ENCODE measurements at regions not wholly inside any gene's neighbourhood (a gene's known extent, or its start where the extent isn't known, plus 50 kb on each side); places are given as distances from the start of the nearest gene placed in this dataset.
"Not testable (repeated sequence)": the region's sequence is repeated elsewhere in the genome, so short reads cannot be mapped to it uniquely, and the experiment has no call there.

DNA sequence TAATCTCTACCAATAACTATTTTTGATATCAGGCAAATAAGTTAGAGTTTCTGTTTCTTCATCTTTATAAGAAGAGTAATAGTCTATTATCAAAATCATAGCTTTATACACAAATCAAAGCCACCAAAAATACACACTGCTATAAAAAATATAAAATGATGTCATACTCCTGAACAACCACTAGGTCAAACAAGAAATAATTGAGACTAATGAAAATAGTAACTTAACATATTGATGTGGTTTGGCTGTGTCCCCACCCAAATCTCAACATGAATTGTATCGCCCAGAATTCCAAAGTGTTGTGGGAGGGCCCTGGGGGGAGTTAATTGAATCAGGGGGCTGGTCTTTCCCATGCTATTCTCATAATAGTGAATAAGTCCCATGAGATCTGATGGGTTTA is 2277.5 kb downstream of the ARAP2 start:
- no peak for DNase-seq
- CTCF ChIA-PET, result no interaction called here
- Mint-ChIP-seq H3K4me3 (no peak overlapping the region), H3K27ac (no peak overlapping the region), H3K36me3 (ENCODE audit: low read depth) (peaks cover 1% of the 10 kb centered on the region), H3K4me1 (ENCODE audit: low read depth) (no peaks in the 10 kb centered on the region), H3K9me3 (peaks cover 5% of the 10 kb centered on the region), H3K27me3 (ENCODE audit: low read depth) (no peaks in the 10 kb centered on the region)
- intact Hi-C loops (cut with micrococcal nuclease), result no loop called here

DNA sequence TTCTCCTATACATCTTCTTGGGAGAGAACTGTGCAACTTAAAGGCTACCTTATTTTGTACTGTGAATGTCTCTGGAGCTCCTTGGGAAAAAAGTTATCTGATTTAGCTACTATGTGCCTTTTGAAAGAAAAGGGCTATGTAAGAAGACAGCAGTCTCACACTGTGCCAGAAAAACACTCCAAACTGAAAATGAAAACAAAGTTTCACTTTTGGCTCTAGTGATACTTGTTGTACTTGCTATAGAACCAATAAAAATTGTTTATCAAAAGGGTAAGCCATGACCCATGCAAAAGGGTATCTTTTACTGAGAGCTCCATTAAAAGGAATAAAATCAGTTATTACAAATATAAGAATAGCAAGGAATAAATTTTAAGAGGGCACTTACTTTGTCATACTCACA is 2270.0 kb downstream of the ARAP2 start:
- intact Hi-C loops (cut with micrococcal nuclease), result no loop called here
- no peak overlapping the region for H3K4me3 Mint-ChIP-seq
- no peaks in the 10 kb centered on the region for H3K27me3 Mint-ChIP-seq (ENCODE audit: low read depth)
- no peaks in the 10 kb centered on the region for H3K4me1 Mint-ChIP-seq (ENCODE audit: low read depth)
- no peak for DNase-seq
- H3K36me3 Mint-ChIP-seq (ENCODE audit: low read depth), result no peaks in the 10 kb centered on the region
- CTCF ChIA-PET, result no interaction called here
- no peak overlapping the region for H3K27ac Mint-ChIP-seq
- peaks cover 12% of the 10 kb centered on the region for H3K9me3 Mint-ChIP-seq

DNA sequence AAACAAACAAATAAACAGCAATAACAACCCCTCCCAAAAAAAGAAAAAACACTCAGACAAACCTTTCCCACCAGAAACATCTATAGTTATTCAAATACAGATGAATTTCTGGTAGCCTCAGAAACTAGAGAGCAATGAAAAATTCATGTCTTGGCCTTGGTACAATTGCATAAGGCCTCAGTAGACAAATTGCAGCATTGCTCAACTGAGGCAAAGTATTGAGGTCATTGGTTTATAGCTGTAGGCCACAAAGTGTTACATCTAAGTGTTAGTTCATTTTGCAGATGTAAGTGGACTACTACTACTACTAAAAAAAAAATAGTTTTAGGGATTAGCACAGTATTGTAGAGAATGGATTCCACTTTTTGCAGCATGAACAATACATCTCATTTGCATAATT is 2268.3 kb downstream of the ARAP2 start:
- CTCF ChIA-PET, result no interaction called here
- no peaks in the 10 kb centered on the region for H3K36me3 Mint-ChIP-seq (ENCODE audit: low read depth)
- H3K27me3 Mint-ChIP-seq (ENCODE audit: low read depth), result no peaks in the 10 kb centered on the region
- H3K9me3 Mint-ChIP-seq, result peaks cover 13% of the 10 kb centered on the region
- intact Hi-C loops (cut with micrococcal nuclease), result no loop called here
- no peak overlapping the region for H3K4me3 Mint-ChIP-seq
- no peaks in the 10 kb centered on the region for H3K4me1 Mint-ChIP-seq (ENCODE audit: low read depth)
- DNase-seq, result no peak
- no peak overlapping the region for H3K27ac Mint-ChIP-seq

DNA sequence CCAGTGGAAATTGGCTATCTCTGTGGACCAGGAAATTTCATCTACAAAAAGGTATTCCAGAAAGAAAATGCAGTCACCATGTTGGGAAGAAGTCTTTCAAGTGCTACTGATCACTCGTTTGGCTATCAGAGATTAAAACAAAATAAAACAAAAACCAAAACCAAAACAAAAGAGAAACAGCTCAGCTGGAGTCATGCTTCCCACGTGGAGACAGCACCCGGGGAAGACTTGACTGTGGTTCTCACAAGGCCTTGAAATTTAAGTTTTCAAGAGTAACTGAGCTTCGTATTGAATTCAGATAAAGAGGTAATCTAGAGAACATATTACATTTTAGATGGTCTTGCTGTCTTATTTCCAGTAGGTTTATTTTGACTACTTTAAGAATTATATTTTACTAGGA is 2264.5 kb downstream of the ARAP2 start:
- not testable (repeated sequence) for DNase-seq; H3K36me3 Mint-ChIP-seq (ENCODE audit: low read depth)
- intact Hi-C loops (cut with micrococcal nuclease), result loop anchor here (10.0 kb wide), 1 partner anchor 55 kb away; no protein-coding TSS in a partner anchor

DNA sequence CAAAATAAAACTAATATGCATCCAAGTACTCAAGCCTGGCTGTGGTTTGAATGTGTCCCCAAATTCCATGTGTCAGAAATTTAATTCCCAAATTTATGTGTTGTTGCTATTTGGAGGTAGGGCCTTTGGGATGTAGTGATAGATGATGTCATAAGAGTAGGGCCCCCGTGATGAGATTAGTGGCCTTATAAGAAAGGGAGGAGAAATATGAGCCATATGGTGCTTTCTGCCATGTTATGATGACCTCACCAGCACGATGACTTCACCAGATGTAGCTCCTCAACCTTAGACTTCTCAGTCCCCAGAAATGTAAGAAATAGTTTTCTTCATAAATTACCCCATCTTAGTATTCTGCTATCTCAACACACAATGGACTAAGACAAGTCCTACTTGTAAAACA is 2264.0 kb downstream of the ARAP2 start:
- no peak overlapping the region for H3K27ac Mint-ChIP-seq
- H3K9me3 Mint-ChIP-seq, result peaks cover 11% of the 10 kb centered on the region
- H3K4me3 Mint-ChIP-seq, result no peak overlapping the region
- no peaks in the 10 kb centered on the region for H3K36me3 Mint-ChIP-seq (ENCODE audit: low read depth)
- intact Hi-C loops (cut with micrococcal nuclease), result loop anchor here (10.0 kb wide), 1 partner anchor 56 kb away; no protein-coding TSS in a partner anchor
- H3K4me1 Mint-ChIP-seq (ENCODE audit: low read depth), result no peaks in the 10 kb centered on the region
- no peaks in the 10 kb centered on the region for H3K27me3 Mint-ChIP-seq (ENCODE audit: low read depth)
- CTCF ChIA-PET, result no interaction called here
- no peak for DNase-seq

More for the DNA sequence above, 2264.5 kb downstream of the ARAP2 start:
- H3K27me3 Mint-ChIP-seq (ENCODE audit: low read depth); H3K4me3 Mint-ChIP-seq; H3K27ac Mint-ChIP-seq; CTCF ChIA-PET; H3K4me1 Mint-ChIP-seq (ENCODE audit: low read depth): not testable (repeated sequence)
- H3K9me3 Mint-ChIP-seq, result peaks cover 14% of the 10 kb centered on the region

DNA sequence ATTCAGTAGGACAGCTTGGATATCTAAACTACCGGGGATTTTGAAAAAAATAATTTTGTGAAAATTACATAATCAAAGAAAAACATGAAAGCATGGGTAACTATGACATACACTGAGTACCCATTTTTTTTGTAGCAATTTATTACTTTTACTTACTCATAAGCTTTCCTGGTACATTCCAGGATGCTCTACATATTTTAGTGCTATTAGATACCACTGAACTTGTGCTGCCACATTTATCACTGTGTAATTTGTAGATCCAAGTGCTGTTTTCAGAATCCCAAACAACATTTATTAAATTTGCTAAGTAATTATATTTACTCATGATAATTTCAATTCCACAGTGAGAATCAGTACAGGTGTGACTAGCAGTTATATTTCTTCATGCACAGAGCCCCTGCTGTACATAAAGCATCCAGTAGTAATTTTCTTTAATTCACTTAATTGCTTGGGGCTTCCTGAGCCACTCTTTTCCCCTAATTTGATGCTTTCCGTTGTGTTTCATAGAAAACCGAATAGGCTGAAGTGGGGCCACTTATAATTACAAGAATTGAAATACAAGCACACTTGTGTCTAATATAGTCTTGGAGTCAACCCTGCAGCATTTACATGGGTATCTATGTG is 2254.4 kb downstream of the ARAP2 start:
- Mint-ChIP-seq H3K4me1 (ENCODE audit: low read depth) (no peaks in the 10 kb centered on the region), H3K27me3 (ENCODE audit: low read depth) (no peaks in the 10 kb centered on the region), H3K36me3 (ENCODE audit: low read depth) (no peaks in the 10 kb centered on the region), H3K9me3 (peaks cover 2% of the 10 kb centered on the region), H3K4me3 (no peak overlapping the region), H3K27ac (no peak overlapping the region)
- intact Hi-C loops (cut with micrococcal nuclease), result loop anchor here (10.0 kb wide), 1 partner anchor 65 kb away; no protein-coding TSS in a partner anchor
- CTCF ChIA-PET, result no interaction called here
- DNase-seq, result no peak

DNA sequence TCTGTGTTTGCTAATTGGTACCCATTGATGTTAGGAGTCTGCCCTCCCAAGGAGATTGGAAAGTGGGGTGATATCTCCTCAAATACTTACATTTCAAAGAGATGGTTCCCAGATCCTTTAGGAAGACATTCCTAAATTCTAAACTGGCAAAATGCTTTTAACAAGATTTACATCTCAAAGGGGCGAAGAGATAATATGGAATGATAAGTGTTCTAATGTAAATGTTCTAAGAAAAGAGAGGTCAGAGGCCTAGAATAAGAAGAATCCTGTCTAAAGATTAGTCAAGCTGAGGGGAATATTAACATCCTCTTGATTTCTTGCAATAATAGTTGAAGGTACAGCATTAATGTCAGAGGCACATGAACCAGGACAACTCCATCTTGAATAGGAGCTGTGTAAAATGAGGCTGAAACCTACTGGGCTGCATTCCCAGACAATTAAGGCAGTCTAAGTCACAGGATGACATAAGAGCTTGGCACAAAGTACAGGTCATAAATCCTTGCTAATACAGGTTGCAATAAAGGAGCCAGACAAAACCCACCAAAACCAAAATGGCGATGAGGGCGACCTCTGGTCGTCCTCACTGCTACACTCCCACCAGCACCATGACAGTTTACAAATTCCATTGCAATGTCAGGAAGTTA is 2248.1 kb downstream of the ARAP2 start:
- intact Hi-C loops (cut with micrococcal nuclease), result no loop called here
- Mint-ChIP-seq H3K4me1 (ENCODE audit: low read depth) (no peaks in the 10 kb centered on the region), H3K27me3 (ENCODE audit: low read depth) (no peaks in the 10 kb centered on the region), H3K4me3 (no peak overlapping the region), H3K27ac (no peak overlapping the region), H3K9me3 (peaks cover 2% of the 10 kb centered on the region), H3K36me3 (ENCODE audit: low read depth) (no peaks in the 10 kb centered on the region)
- CTCF ChIA-PET, result no interaction called here
- no peak for DNase-seq

DNA sequence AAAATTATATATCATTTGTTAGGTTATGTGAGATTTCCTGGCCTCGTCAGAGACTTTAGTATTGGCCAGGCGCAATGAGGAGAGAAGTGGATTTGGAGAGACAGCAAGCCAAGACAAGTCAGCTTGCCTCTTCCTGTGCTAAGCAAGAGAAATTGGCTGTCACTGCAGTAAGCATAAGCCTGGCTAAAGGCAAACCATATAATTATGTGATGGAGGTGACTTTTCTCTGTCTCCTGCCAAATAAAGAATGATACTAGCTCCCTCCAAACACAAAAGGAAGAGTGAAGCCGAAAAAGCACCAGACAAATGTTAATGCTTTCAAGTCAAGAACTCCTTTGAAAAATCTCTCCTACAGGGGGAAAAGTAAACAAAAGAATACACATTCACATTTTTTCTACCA is 2246.0 kb downstream of the ARAP2 start:
- Mint-ChIP-seq H3K9me3 (no peaks in the 10 kb centered on the region), H3K27ac (no peak overlapping the region), H3K4me1 (ENCODE audit: low read depth) (no peaks in the 10 kb centered on the region), H3K27me3 (ENCODE audit: low read depth) (no peaks in the 10 kb centered on the region), H3K36me3 (ENCODE audit: low read depth) (no peaks in the 10 kb centered on the region), H3K4me3 (no peak overlapping the region)
- no peak for DNase-seq
- CTCF ChIA-PET, result no interaction called here
- intact Hi-C loops (cut with micrococcal nuclease), result no loop called here

DNA sequence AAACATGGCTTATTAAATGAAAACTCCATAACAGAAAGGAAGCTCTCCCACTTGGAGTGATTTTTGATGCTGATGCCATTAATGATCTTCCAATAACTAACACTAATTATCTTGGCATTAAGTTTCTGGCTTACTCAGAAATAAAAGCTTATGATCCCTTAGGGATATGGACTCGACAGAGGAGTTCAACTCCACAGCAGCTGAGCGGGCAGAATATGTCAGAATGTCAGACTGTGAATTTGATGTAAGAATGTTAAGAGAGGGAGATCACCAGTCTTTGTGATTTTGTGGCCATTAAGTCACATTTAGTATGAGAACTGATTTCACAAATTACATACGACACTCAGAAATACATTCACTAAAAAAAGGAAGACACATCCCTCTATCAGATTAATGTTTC is 2244.0 kb downstream of the ARAP2 start:
- H3K4me1 Mint-ChIP-seq (ENCODE audit: low read depth), result no peaks in the 10 kb centered on the region
- H3K27me3 Mint-ChIP-seq (ENCODE audit: low read depth), result no peaks in the 10 kb centered on the region
- no peaks in the 10 kb centered on the region for H3K9me3 Mint-ChIP-seq
- intact Hi-C loops (cut with micrococcal nuclease), result no loop called here
- H3K36me3 Mint-ChIP-seq (ENCODE audit: low read depth), result no peaks in the 10 kb centered on the region
- no peak for DNase-seq
- H3K4me3 Mint-ChIP-seq, result no peak overlapping the region
- CTCF ChIA-PET, result no interaction called here
- H3K27ac Mint-ChIP-seq, result no peak overlapping the region

DNA sequence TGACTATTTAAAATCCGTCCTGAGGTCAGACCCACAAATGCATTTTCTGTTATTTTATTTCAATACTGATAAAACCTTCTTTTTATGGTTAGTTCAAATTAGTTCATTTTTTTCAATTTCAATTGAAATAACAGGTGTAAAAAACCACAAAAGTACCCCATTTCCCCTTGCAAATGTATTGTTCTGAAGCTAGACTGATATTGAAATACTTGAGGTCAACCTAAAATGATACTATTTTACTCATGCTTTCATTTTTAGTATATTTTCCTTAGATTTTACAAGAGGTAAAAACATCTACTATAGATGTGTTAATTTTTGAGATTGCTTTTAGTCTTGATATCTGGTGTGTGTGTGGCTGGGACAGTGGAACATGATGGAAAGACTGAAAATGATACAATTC is 2237.8 kb downstream of the ARAP2 start:
- CTCF ChIA-PET; H3K9me3 Mint-ChIP-seq; H3K27me3 Mint-ChIP-seq (ENCODE audit: low read depth); DNase-seq; intact Hi-C loops (cut with micrococcal nuclease); H3K4me3 Mint-ChIP-seq; H3K4me1 Mint-ChIP-seq (ENCODE audit: low read depth); H3K27ac Mint-ChIP-seq; H3K36me3 Mint-ChIP-seq (ENCODE audit: low read depth): not testable (repeated sequence)

DNA sequence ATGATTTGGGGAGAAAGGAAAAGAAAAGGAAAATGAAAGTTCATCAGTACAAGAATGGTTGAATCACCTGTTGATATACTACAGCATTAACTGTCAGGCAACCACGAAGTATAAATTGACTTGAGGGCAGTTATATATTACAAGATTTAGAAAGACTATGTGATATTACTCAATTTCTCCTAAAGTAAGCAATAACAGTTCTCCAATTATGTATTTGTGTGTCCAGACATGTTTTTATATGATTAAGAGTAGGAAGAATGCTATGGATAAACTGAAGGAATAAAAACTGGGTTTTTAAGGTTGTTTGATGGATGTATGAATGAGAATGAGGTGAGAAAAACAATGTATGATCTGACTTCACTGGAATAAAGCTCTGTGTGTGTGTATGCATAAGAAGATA is 2234.4 kb downstream of the ARAP2 start:
- no peak for DNase-seq
- CTCF ChIA-PET, result no interaction called here
- no peaks in the 10 kb centered on the region for H3K9me3 Mint-ChIP-seq
- no peak overlapping the region for H3K4me3 Mint-ChIP-seq
- no peaks in the 10 kb centered on the region for H3K27me3 Mint-ChIP-seq (ENCODE audit: low read depth)
- intact Hi-C loops (cut with micrococcal nuclease), result no loop called here
- no peaks in the 10 kb centered on the region for H3K36me3 Mint-ChIP-seq (ENCODE audit: low read depth)
- H3K27ac Mint-ChIP-seq, result no peak overlapping the region
- no peaks in the 10 kb centered on the region for H3K4me1 Mint-ChIP-seq (ENCODE audit: low read depth)

DNA sequence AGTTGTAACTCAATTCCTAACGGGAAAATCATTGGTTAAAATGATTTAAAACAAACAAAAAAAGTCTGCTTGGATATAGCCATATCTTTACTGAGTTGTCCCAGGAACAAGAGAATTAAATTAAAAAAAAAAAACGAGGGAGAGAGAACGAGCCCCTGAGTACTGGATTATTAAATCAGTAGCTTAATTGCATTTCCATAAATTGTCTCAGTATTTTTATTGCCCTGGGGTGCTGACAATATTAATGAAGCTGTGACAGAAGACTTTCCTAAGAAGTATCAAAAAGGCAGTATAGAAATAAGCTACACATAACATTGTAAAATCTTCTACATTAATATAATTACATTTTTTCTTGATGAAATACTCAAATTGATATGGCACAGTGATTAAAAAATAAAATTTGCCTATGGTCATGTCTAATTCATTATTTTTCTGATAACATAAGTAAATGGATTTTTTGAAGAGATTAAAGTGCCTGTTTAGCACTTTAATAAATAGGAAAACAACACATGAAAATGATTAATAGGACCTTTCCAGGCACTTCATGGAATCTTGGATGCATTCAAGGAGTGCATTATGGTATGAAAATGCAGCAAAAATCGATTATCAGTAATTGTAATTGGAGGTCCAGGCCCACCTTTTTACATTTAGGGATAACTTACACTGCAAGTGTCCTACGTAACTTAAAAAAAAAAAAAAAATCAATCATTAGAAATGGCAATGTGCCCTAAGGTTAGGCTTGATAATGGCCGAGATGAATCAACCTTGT is 2233.4 kb downstream of the ARAP2 start:
- H3K36me3 Mint-ChIP-seq (ENCODE audit: low read depth), result no peaks in the 10 kb centered on the region
- no peak for DNase-seq
- intact Hi-C loops (cut with micrococcal nuclease), result no loop called here
- H3K9me3 Mint-ChIP-seq, result no peaks in the 10 kb centered on the region
- CTCF ChIA-PET, result no interaction called here
- H3K4me1 Mint-ChIP-seq (ENCODE audit: low read depth), result no peaks in the 10 kb centered on the region
- no peak overlapping the region for H3K27ac Mint-ChIP-seq
- no peaks in the 10 kb centered on the region for H3K27me3 Mint-ChIP-seq (ENCODE audit: low read depth)
- no peak overlapping the region for H3K4me3 Mint-ChIP-seq

DNA sequence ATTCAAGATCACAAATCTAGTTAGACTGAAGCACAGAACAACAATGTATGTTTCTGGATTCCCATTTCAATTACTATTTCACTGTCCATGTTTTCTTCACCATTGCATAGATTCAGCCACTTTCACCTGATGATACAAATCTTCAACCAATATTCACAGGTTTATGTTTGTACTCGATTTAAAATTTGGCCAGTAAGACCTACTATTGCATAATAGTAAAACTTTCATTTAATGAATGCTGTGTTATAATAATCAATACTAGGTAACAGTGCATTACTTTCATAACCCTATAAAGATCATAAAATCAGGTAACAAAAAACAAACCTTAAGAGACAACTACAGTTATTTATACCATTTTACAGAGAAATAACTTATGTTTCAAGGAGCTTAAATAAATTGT is 2209.1 kb downstream of the ARAP2 start:
- H3K4me1 Mint-ChIP-seq (ENCODE audit: low read depth), result no peaks in the 10 kb centered on the region
- CTCF ChIA-PET, result no interaction called here
- H3K27me3 Mint-ChIP-seq (ENCODE audit: low read depth), result no peaks in the 10 kb centered on the region
- H3K36me3 Mint-ChIP-seq (ENCODE audit: low read depth), result no peaks in the 10 kb centered on the region
- DNase-seq, result no peak
- H3K9me3 Mint-ChIP-seq, result peaks cover 2% of the 10 kb centered on the region
- intact Hi-C loops (cut with micrococcal nuclease), result no loop called here
- H3K27ac Mint-ChIP-seq, result no peak overlapping the region
- no peak overlapping the region for H3K4me3 Mint-ChIP-seq
